ENCODE measurements at regions not wholly inside any gene's neighbourhood (a gene's known extent, or its start where the extent isn't known, plus 50 kb on each side); places are given as distances from the start of the nearest gene placed in this dataset.

DNA sequence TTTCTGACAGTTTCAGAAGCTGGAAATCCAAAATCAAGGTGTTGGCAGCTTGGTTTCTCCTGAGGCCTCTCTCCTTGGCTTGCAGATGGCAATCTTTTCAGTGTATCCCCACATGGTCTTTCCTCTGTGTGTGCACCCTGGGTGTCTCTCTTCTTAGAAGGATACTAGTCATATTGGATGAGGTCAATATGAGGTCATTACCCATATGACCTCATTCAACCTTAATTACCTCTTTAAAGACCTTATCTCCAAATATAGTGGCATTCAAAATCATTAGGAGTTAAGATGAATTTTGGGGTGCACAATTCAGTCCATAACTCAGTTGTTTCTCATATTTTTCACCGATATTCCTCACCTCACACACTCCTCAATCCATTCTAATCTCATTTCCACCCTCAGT, 92.4 kb upstream of the TGM3 start:
- FAIRE-seq = no peak
- TF ChIP-seq CTCF (IDR thresholded peaks at IDR 0.05; ENCODE audit: insufficient read depth, missing control alignments) = no peak

GRCh38 chr20:2204021-2204420, 91.8 kb upstream of the TGM3 start:
- TF ChIP-seq CTCF (IDR thresholded peaks at IDR 0.05; ENCODE audit: insufficient read depth, missing control alignments) = no peak
- FAIRE-seq (no peak), DNase-seq (ENCODE audit: insufficient read length, low spot score) (no peak)

More for the DNA sequence above, 92.4 kb upstream of the TGM3 start:
- DNase-seq (ENCODE audit: insufficient read length, low spot score) = no peak

DNA sequence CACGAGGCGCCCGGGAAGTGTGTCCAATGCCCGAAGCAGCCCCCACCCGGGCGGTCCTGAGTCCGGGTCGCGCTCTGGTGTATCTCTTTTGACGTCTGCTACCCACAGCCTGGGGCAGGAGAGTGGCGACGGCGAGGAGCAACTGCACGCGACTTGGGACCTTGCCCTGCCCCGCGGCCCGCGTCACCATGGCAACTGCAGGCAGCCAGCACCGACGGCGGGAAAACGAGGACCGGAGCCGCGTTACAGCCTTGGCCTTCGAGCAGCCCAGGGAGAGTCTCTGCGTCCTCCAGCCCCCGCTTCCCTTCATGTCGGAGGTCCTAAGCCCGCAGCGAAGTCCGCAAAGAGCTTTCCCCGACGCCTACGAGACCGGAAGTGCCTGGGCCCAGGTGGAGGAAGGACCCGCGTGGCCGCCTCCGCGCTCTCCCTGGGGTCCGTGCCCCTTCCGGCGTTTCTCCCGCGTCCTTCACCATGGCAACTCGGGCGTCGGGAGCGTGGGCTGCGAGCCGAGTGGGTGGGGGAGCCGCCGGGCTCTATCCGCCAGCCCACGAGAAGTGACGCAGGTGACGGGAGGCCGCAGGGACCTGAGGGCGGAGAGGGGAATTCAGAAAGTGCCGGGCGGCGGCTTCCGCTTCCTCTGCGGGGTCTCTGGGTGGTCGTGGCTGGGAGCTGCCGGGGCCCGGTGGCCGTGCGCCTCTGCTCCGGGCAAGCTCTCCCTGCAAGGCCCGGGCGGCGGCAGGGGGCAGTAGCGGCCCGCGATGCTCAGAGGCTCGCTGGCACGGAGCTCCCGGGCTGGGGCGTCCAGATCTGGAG, 88.6 kb upstream of the TGM3 start:
- DNase-seq (ENCODE audit: insufficient read length, low spot score) (peak; percentile 43), FAIRE-seq (no peak)
- peak; percentile 69 for TF ChIP-seq CTCF (IDR thresholded peaks at IDR 0.05; ENCODE audit: insufficient read depth, missing control alignments)

DNA sequence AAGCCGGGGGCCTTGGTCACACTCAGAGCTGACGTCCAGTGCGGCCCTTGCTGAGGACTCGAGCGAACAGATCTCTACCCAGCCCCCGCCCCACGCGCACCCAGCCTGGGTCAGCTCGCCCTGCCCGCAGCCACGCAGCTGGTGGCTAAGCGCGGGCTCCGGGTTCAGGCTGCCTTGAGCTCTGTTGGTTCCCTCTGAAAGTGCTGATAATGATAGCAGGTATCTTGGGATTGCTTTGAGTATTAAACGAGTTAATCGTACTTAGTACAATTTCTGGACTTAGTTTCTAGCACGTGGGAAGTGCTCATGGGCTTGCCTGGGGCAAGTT, 88.1 kb upstream of the TGM3 start:
- no peak for DNase-seq (ENCODE audit: insufficient read length, low spot score)

GRCh38 chr20:2208897-2209296, 86.9 kb upstream of the TGM3 start:
- FAIRE-seq = no peak
- DNase-seq (ENCODE audit: insufficient read length, low spot score) = no peak
- no peak for TF ChIP-seq CTCF (IDR thresholded peaks at IDR 0.05; ENCODE audit: insufficient read depth, missing control alignments)

More for the DNA sequence above, 88.1 kb upstream of the TGM3 start:
- TF ChIP-seq CTCF (IDR thresholded peaks at IDR 0.05; ENCODE audit: insufficient read depth, missing control alignments) = no peak
- no peak for FAIRE-seq

DNA sequence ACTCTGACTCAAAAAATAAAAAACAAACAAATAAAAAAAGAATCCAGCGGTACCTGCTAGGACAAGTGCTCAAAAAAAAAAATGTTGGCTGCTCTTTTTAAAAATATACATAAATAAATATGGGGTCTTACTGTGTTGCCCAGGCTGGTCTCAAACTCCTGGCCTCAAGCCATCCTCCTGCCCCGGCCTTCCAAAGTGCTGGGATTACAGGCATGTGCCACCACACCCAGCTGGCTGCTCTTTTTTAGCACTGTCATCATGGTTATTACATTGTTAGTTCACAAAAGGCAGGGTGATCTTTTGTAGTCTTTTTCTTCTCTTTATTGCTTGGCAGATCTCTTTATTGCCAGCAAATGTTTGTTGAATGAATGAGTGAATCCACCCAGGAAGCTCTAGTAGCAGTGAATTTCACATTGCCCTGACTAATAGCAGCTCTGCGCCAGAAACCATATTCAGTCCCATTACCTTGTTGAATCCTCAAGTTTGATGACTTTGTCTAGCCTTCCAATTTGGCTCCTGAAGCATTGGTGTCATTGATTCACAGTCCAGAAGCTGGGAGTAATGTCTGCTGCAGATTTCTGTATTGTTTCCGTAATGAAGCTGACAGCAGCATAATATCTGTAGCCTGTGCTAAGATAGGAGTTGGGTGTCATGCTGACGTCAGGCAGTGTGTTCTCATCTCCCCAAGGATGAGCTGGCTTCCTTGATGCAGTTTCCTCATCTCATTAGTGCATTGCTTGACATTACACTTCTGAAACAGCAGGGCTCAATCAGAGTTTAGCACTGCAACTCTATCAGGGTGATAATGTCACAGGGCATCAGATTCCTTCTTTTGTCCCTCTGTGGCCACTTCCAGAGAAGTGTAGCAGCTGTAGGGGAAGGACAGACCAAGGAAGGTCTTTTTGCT, 84.9 kb upstream of the TGM3 start:
- TF ChIP-seq CTCF (IDR thresholded peaks at IDR 0.05; ENCODE audit: insufficient read depth, missing control alignments) = no peak
- FAIRE-seq (no peak), DNase-seq (ENCODE audit: insufficient read length, low spot score) (no peak)
